ENCODE measurements at regions not wholly inside any gene's neighbourhood (a gene's known extent, or its start where the extent isn't known, plus 50 kb on each side); places are given as distances from the start of the nearest gene placed in this dataset.

GRCh38 chr11:134736251-134736947 lies 324.4 kb upstream of the B3GAT1 start:
- intact Hi-C loops (cut with DNase I) = no loop called here
- H3K27me3 ChIP-seq (replicated peaks; ENCODE audit: insufficient read depth) = peaks cover 4% of the 10 kb centered on the region
- H3K4me1 ChIP-seq (replicated peaks) = no peaks in the 10 kb centered on the region
- no peaks in the 10 kb centered on the region for H3K9me3 ChIP-seq
- no peak overlapping the region for H3K27ac ChIP-seq
- 84% methylated on average over 10 of the region's 14 CpGs for WGBS
- no peaks in the 10 kb centered on the region for H3K36me3 ChIP-seq
- H3K4me3 ChIP-seq = no peak overlapping the region
- no peak for DNase-seq (ENCODE audit: low spot score)
- TF ChIP-seq POLR2AphosphoS5 (IDR thresholded peaks at IDR 0.05) (no peak), POLR2A (IDR thresholded peaks at IDR 0.05) (no peak)
- TF ChIP-seq, protein P1, sequence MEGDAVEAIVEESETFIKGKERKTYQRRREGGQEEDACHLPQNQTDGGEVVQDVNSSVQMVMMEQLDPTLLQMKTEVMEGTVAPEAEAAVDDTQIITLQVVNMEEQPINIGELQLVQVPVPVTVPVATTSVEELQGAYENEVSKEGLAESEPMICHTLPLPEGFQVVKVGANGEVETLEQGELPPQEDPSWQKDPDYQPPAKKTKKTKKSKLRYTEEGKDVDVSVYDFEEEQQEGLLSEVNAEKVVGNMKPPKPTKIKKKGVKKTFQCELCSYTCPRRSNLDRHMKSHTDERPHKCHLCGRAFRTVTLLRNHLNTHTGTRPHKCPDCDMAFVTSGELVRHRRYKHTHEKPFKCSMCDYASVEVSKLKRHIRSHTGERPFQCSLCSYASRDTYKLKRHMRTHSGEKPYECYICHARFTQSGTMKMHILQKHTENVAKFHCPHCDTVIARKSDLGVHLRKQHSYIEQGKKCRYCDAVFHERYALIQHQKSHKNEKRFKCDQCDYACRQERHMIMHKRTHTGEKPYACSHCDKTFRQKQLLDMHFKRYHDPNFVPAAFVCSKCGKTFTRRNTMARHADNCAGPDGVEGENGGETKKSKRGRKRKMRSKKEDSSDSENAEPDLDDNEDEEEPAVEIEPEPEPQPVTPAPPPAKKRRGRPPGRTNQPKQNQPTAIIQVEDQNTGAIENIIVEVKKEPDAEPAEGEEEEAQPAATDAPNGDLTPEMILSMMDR (IDR thresholded peaks at IDR 0.05) = no peak

DNA sequence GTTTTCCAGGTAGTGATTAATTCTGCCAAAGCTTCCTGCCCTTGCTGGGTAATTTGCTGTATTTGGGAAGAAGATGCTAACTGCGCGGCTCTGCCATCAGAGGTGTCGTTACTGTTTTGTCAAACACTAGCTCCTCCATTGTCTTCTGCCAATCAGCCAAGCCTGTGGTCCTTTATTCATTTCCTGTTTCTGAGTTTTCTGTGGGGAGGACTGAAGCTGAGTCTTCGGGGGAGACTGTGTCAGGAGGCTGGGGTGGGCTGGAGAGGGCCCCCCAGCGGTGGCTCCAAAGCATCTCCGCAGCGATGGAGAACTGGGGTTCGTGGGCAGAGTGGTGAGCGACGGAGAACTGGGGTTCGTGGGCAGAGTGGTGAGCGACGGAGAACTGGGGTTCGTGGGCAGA lies 322.9 kb upstream of the B3GAT1 start:
- intact Hi-C loops (cut with DNase I) = no loop called here
- H3K4me3 ChIP-seq = no peak overlapping the region
- H3K27me3 ChIP-seq (replicated peaks; ENCODE audit: insufficient read depth) = peaks cover 4% of the 10 kb centered on the region
- WGBS = 76% methylated on average over 14 of the region's 14 CpGs
- no peaks in the 10 kb centered on the region for H3K4me1 ChIP-seq (replicated peaks)
- no peak overlapping the region for H3K27ac ChIP-seq
- no peaks in the 10 kb centered on the region for H3K36me3 ChIP-seq
- TF ChIP-seq, protein P1 (IDR thresholded peaks at IDR 0.05) = no peak
- no peak for TF ChIP-seq POLR2AphosphoS5 (IDR thresholded peaks at IDR 0.05)
- TF ChIP-seq POLR2A (IDR thresholded peaks at IDR 0.05) = no peak
- no peak for DNase-seq (ENCODE audit: low spot score)
- no peaks in the 10 kb centered on the region for H3K9me3 ChIP-seq

- no peak for TF ChIP-seq POLR2AphosphoS5 (IDR thresholded peaks at IDR 0.05)
- Histone ChIP-seq H3K27ac (no peak overlapping the region), H3K9me3 (no peaks in the 10 kb centered on the region), H3K4me3 (no peak overlapping the region), H3K36me3 (no peaks in the 10 kb centered on the region), H3K4me1 (replicated peaks) (no peaks in the 10 kb centered on the region), H3K27me3 (replicated peaks; ENCODE audit: insufficient read depth) (peaks cover 4% of the 10 kb centered on the region)
- intact Hi-C loops (cut with DNase I) = no loop called here
- WGBS = 27% methylated on average over 9 of the region's 9 CpGs
- no peak for DNase-seq (ENCODE audit: low spot score)
Observed at GRCh38 chr11:134734141-134734845, 322.3 kb upstream of the B3GAT1 start.

- no peak for TF ChIP-seq POLR2AphosphoS5 (IDR thresholded peaks at IDR 0.05)
- TF ChIP-seq POLR2A (IDR thresholded peaks at IDR 0.05) = no peak
- TF ChIP-seq, protein P1 (IDR thresholded peaks at IDR 0.05) = no peak
- intact Hi-C loops (cut with DNase I) = no loop called here
- 57% methylated on average over 5 of the region's 9 CpGs for WGBS
- Histone ChIP-seq H3K9me3 (no peaks in the 10 kb centered on the region), H3K4me1 (replicated peaks) (no peaks in the 10 kb centered on the region), H3K36me3 (no peaks in the 10 kb centered on the region), H3K4me3 (no peak overlapping the region), H3K27me3 (replicated peaks; ENCODE audit: insufficient read depth) (peaks cover 4% of the 10 kb centered on the region), H3K27ac (no peak overlapping the region)
- no peak for DNase-seq (ENCODE audit: low spot score)
Observed at GRCh38 chr11:134733646-134734045, 321.6 kb upstream of the B3GAT1 start.

DNA sequence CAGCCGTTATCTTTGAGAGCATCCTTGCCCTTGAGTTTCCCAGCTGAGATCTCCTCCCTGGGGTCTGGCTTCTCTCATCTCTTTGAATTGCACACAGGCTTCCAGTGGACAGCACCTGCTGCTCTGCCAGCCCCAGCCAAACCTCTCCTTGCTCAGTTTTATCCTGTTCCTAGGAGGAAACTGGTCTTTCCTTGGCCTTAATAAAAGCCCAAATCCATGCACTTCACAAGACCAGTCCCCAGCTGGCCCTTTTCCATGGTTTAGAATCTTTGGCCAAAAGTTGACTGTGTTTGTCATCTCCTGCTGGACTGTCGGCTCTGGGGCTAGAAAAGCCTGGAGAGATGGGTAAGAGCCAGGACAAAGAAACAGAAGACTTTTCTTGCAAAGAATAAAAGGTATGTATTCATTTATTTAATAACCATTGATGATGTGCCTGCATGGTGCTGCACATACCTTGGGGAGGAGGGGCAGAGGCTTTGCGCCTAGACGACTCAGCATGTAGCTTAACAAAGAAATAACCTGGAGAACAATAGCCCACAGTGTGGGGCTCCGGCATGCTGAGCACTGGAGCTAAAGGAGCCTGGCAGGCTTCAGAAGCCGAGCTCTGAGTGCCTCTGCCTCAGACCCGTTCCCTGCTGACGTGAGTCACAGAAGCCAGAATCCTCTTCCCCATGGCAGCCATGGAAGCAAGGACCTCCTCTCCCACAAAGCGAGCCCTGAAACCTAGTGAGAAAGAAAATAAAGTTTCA lies 319.3 kb upstream of the B3GAT1 start:
- no peak for DNase-seq (ENCODE audit: low spot score)
- no peak for TF ChIP-seq POLR2AphosphoS5 (IDR thresholded peaks at IDR 0.05)
- TF ChIP-seq, protein P1 (IDR thresholded peaks at IDR 0.05) = no peak
- no peak for TF ChIP-seq POLR2A (IDR thresholded peaks at IDR 0.05)
- no peaks in the 10 kb centered on the region for H3K9me3 ChIP-seq
- intact Hi-C loops (cut with DNase I) = no loop called here
- H3K27me3 ChIP-seq (replicated peaks; ENCODE audit: insufficient read depth) = no peaks in the 10 kb centered on the region
- H3K4me1 ChIP-seq (replicated peaks) = no peaks in the 10 kb centered on the region
- no peak overlapping the region for H3K27ac ChIP-seq
- WGBS = 29% methylated on average over 9 of the region's 9 CpGs
- no peak overlapping the region for H3K4me3 ChIP-seq
- H3K36me3 ChIP-seq = no peaks in the 10 kb centered on the region

Data from prostate gland (tissue), 2 donors.